GM12878 (cell line): ENCODE measurements at regions not wholly inside any gene's neighbourhood (a gene's known extent, or its start where the extent isn't known, plus 50 kb on each side); places are given as distances from the start of the nearest gene placed in this dataset.

Experiments used
- ATAC-seq: fragments of 200-7000 bp; cut with Tn5 transposase; 3 replicates; pipeline ENCODE4 v1.9.1; 2020; ENCODE audit warnings: mild to moderate bottlenecking, moderate library complexity
- BruUV-seq: library from RNA; stranded (reverse); fragments of 400-500 nt; replicated peaks from 2 replicates; lab custom pipeline; 2021; lab: Mats Ljungman, UMichigan
- CTCF ChIA-PET: fragments of 300-600 bp; sonication (Branson Sonifier 250); formaldehyde crosslinking; extraction: SDS; loops from one replicate; lab custom pipeline; 2021; ENCODE audit warnings: inconsistent platforms; lab: Yijun Ruan, JAX
- POLR2A ChIA-PET: fragments of 350-600 bp; formaldehyde crosslinking; extraction: SDS; loops from one replicate; lab custom pipeline; 2021; ENCODE audit warnings: inconsistent platforms; lab: Charles Lee
- RAD21 ChIA-PET: fragments of 300-600 bp; sonication (Branson Sonifier 250); formaldehyde crosslinking; loops from one replicate; lab custom pipeline; 2023; ENCODE audit warnings: antibody characterized with exemption; ENCODE audit not compliant: unreplicated experiment; lab: Charles Lee
- SMC1A ChIA-PET: fragments of 300-600 bp; sonication (Branson Sonifier 250); formaldehyde crosslinking; loops from one replicate; lab custom pipeline; 2023; ENCODE audit not compliant: unreplicated experiment, uncharacterized antibody; lab: Charles Lee
- DNase-seq: peaks from one replicate; pipeline ENCODE4 v3.0.0-alpha.2; 2011; ENCODE audit warnings: low read depth, low spot score
- FAIRE-seq: peaks from 3 replicates; lab custom pipeline; 2011; peaks lifted over from hg19 to GRCh38; lab: Jason Lieb, UNC
- H2AFZ ChIP-seq: 2 replicates; pipeline ENCODE4 v1.6.0; 2011; ENCODE audit warnings: low read depth, low read length, control low read depth; ENCODE audit not compliant: control insufficient read depth
- H3K27ac ChIP-seq: 2 replicates; pipeline ENCODE4 v1.5.1; 2011; ENCODE audit warnings: control low read depth; ENCODE audit not compliant: control insufficient read depth, insufficient read depth
- H3K27me3 ChIP-seq, 2 experiments: replicated peaks in 1 of 2; 2 replicates each; pipeline versions ENCODE4 v1.6.0 to v1.6.1; 2011; ENCODE audit warnings: low read length in 1 of 2; ENCODE audit not compliant: control insufficient read depth in 2 of 2, insufficient read depth in 2 of 2
- H3K36me3 ChIP-seq, 2 experiments: 2 replicates each; pipeline ENCODE4 v1.5.1; 2011; ENCODE audit warnings: low read length in 1 of 2; ENCODE audit not compliant: control insufficient read depth in 2 of 2, insufficient read depth in 2 of 2
- H3K4me1 ChIP-seq: 2 replicates; pipeline ENCODE4 v1.6.1; 2011; ENCODE audit warnings: mild to moderate bottlenecking, low read length, moderate library complexity, mixed read lengths; ENCODE audit not compliant: control insufficient read depth, insufficient read depth
- H3K4me2 ChIP-seq: 2 replicates; pipeline ENCODE4 v1.6.0; 2011; ENCODE audit warnings: control low read depth; ENCODE audit not compliant: control insufficient read depth, insufficient read depth
- H3K4me3 ChIP-seq: fragments of 200-600 bp; sonication (generic); 2 replicates; pipeline ENCODE4 v1.5.1; 2016
- H3K79me2 ChIP-seq: 2 replicates; pipeline ENCODE4 v1.6.0; 2011; ENCODE audit warnings: low read length; ENCODE audit not compliant: control insufficient read depth, insufficient read depth
- H3K9ac ChIP-seq: 2 replicates; pipeline ENCODE4 v1.8.0; 2011; ENCODE audit warnings: low read length, control low read depth, mixed read lengths; ENCODE audit not compliant: control insufficient read depth, insufficient read depth
- H3K9me3 ChIP-seq: replicated peaks from 3 replicates; pipeline ENCODE4 v1.5.1; 2011; ENCODE audit warnings: mild to moderate bottlenecking, low read length; ENCODE audit not compliant: control insufficient read depth, insufficient read depth
- H4K20me1 ChIP-seq: 2 replicates; pipeline ENCODE4 v1.6.0; 2011; ENCODE audit not compliant: control insufficient read depth, insufficient read depth
- CBX5 ChIP-seq: sonication (generic); IDR thresholded peaks from 2 replicates; pipeline ENCODE4 v1.6.1; 2016; ENCODE audit warnings: low read depth, moderate library complexity, mild to moderate bottlenecking, inconsistent platforms
- CHD2 ChIP-seq: IDR thresholded peaks from 2 replicates; pipeline ENCODE4 v1.6.1; 2011; ENCODE audit warnings: low read depth, low read length, improper control_type of control experiment, borderline replicate concordance
- E2F8 ChIP-seq: fragments of 450-650 bp; IDR thresholded peaks from 2 replicates; pipeline ENCODE4 v1.6.1; 2018; ENCODE audit warnings: mild to moderate bottlenecking, low read depth, moderate library complexity; ENCODE audit not compliant: partially characterized antibody
- E4F1 ChIP-seq: fragments of 450-650 bp; IDR thresholded peaks from 2 replicates; pipeline ENCODE4 v1.6.1; 2018; ENCODE audit warnings: borderline replicate concordance, mild to moderate bottlenecking; ENCODE audit not compliant: partially characterized antibody
- EED ChIP-seq: sonication (generic); IDR thresholded peaks from 2 replicates; pipeline ENCODE4 v1.6.1; 2016; ENCODE audit warnings: antibody characterized with exemption, low read depth
- MYB ChIP-seq: fragments of 150-350 bp; IDR thresholded peaks from 2 replicates; pipeline ENCODE4 v1.6.1; 2014; ENCODE audit warnings: mild to moderate bottlenecking, low read depth, low read length, borderline replicate concordance
- NFIC ChIP-seq: IDR thresholded peaks from 2 replicates; pipeline ENCODE4 v1.6.1; 2012; ENCODE audit warnings: low read depth, mild to moderate bottlenecking, inconsistent platforms, low read length, moderate library complexity
- RUNX3 ChIP-seq: IDR thresholded peaks from 2 replicates; pipeline ENCODE4 v1.6.1; 2012; ENCODE audit warnings: low read length, inconsistent platforms
- SMC3 ChIP-seq: IDR thresholded peaks from 2 replicates; pipeline ENCODE4 v1.6.1; 2011; ENCODE audit warnings: low read length, improper control_type of control experiment, borderline replicate concordance
- SPI1 ChIP-seq: IDR thresholded peaks from 2 replicates; pipeline ENCODE4 v1.6.1; 2011; ENCODE audit warnings: low read depth, mild to moderate bottlenecking, low read length, moderate library complexity, borderline replicate concordance; ENCODE audit not compliant: insufficient read depth
- SRF ChIP-seq, 2 experiments: IDR thresholded peaks; 2 replicates each; pipeline ENCODE4 v1.6.1; 2011; ENCODE audit warnings: low read depth in 2 of 2, low read length in 2 of 2, mild to moderate bottlenecking in 1 of 2, moderate library complexity in 1 of 2
- STAT1 ChIP-seq: fragments of 450-650 bp; conservative IDR thresholded peaks from 2 replicates; pipeline ENCODE4 v1.6.1; 2014; ENCODE audit warnings: antibody characterized with exemption, mild to moderate bottlenecking
- YY1 ChIP-seq: IDR thresholded peaks from 2 replicates; pipeline ENCODE4 v1.6.1; 2011; ENCODE audit warnings: low read depth, mild to moderate bottlenecking, low read length
- ZBTB40 ChIP-seq: fragments of 450-650 bp; IDR thresholded peaks from 2 replicates; pipeline ENCODE4 v1.6.1; 2016; ENCODE audit warnings: mild to moderate bottlenecking, moderate library complexity, borderline replicate concordance
- WGBS: methylation state at CpG from one replicate; pipeline ENCODE4 v1.1.6; 2016; ENCODE audit warnings: low lambda C conversion rate; ENCODE audit not compliant: insufficient replicate concordance, insufficient coverage; ENCODE audit errors: missing lambda C conversion rate; 5-methylcytosine and 5-hydroxymethylcytosine counted together
- in situ Hi-C: fragments of 300-500 bp; cut with MboI; formaldehyde crosslinking; loops from 9 replicates; pipeline ENCODE4 v1.14.3; 2018; ENCODE audit warnings: mixed read lengths
- intact Hi-C: fragments of 100-400 bp; cut with micrococcal nuclease; formaldehyde crosslinking; loops from one replicate; pipeline ENCODE4 v1.14.2; 2022; ENCODE audit not compliant: unreplicated experiment

GRCh38 chr1:187129132-187129531 lies 300.4 kb downstream of the PLA2G4A start:
- no peak overlapping the region for H3K27ac ChIP-seq
- in situ Hi-C loops (no loop called here), intact Hi-C loops (no loop called here)
- H4K20me1 ChIP-seq: no peaks in the 10 kb centered on the region
- no peaks in the 10 kb centered on the region for H3K36me3 ChIP-seq
- H3K9ac ChIP-seq: no peak overlapping the region
- SMC1A ChIA-PET: no interaction called here
- no peak overlapping the region for H2AFZ ChIP-seq
- H3K4me2 ChIP-seq: no peak overlapping the region
- RAD21 ChIA-PET: no interaction called here
- H3K9me3 ChIP-seq: no peaks in the 10 kb centered on the region; the same call in 2 of the 3 replicates
- TF ChIP-seq STAT1 (no peak), EED (no peak), SMC3 (no peak), SRF (IDR thresholded peaks at IDR 0.05; ENCODE audit: low read depth in 2 of 2, low read length in 2 of 2) (no peak), NFIC (no peak), CBX5 (no peak), MYB (no peak), RUNX3 (no peak), CHD2 (no peak), SPI1 (no peak), ZBTB40 (no peak), E4F1 (no peak), YY1 (no peak), E2F8 (no peak)
- BruUV-seq: no TSS peak
- H3K4me3 ChIP-seq: no peak overlapping the region
- WGBS: 8% methylated on average over 1 of the region's 1 CpG
- H3K27me3 ChIP-seq: no peaks in the 10 kb centered on the region
- H3K4me1 ChIP-seq: no peaks in the 10 kb centered on the region
- POLR2A ChIA-PET: no interaction called here
- CTCF ChIA-PET: no interaction called here
- H3K79me2 ChIP-seq: no peaks in the 10 kb centered on the region
- no peak for FAIRE-seq
- DNase-seq: no peak
- ATAC-seq: no peak
